Thoracic aorta (tissue), 2 donors: ENCODE measurements at regions not wholly inside any gene's neighbourhood (a gene's known extent, or its start where the extent isn't known, plus 50 kb on each side); places are given as distances from the start of the nearest gene placed in this dataset.

Experiments
- ATAC-seq: fragments of 150-250 bp; one replicate; pipeline ENCODE4 v1.8.0; 2017; ENCODE audit warnings: low read depth; ENCODE audit not compliant: insufficient number of reproducible peaks, low FRiP score
- DNase-seq: peaks from one replicate; pipeline ENCODE4 v3.0.0-alpha.2; 2020; ENCODE audit warnings: low spot score
- H3K27ac ChIP-seq, 2 donors: fragments of 200-600 bp; sonication (generic); 1 replicate in 1 of 2; 2 replicates in 1 of 2; pipeline ENCODE4 v1.5.1; 2016; ENCODE audit warnings: mild to moderate bottlenecking in 2 of 2, moderate library complexity in 2 of 2
- H3K27me3 ChIP-seq: fragments of 200-600 bp; sonication (generic); replicated peaks from 2 replicates; pipeline ENCODE4 v1.6.0; 2016; ENCODE audit warnings: mild to moderate bottlenecking; ENCODE audit not compliant: insufficient read depth
- H3K36me3 ChIP-seq: fragments of 200-600 bp; sonication (generic); one replicate; pipeline ENCODE4 v1.5.1; 2016
- H3K4me1 ChIP-seq, 2 donors: fragments of 200-600 bp; sonication (generic); 1 replicate in 1 of 2; 2 replicates in 1 of 2; pipeline versions ENCODE4 v1.5.1 to v1.6.0; 2016; ENCODE audit warnings: low read depth in 2 of 2, mild to moderate bottlenecking in 1 of 2; ENCODE audit not compliant: control insufficient read depth in 1 of 2
- H3K4me3 ChIP-seq: fragments of 200-600 bp; sonication (generic); 2 replicates; pipeline ENCODE4 v1.5.1; 2016; ENCODE audit warnings: mild to moderate bottlenecking
- H3K9me3 ChIP-seq: fragments of 200-600 bp; sonication (generic); 2 replicates; pipeline ENCODE4 v1.5.1; 2016
- TF ChIP-seq, protein P1 (sequence below): fragments of 200-600 bp; sonication (generic); IDR thresholded peaks from one replicate; pipeline ENCODE4 v1.5.1; 2019; ENCODE audit warnings: antibody characterized with exemption

DNA sequence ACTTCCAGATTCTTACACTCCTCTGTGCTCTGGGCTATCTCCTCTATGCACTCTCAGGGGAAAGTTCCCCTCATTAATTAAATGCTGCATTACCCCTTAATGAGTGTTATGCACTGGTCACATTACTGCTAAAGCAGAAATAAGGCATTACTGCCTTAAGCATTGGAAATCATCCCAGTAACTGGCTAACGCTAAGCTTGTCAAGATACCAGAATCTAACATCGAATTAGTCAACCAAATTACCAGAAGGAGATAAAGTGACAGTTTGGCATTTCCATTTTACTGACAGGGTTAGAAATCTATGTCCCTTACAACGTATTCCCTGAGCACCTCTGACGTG, 69.5 kb upstream of the FAM169A start:
- no peaks in the 10 kb centered on the region for H3K27me3 ChIP-seq
- ATAC-seq = no peak
- H3K27ac ChIP-seq = no peak overlapping the region
- no peaks in the 10 kb centered on the region for H3K36me3 ChIP-seq
- DNase-seq = no peak
- TF ChIP-seq, protein P1, sequence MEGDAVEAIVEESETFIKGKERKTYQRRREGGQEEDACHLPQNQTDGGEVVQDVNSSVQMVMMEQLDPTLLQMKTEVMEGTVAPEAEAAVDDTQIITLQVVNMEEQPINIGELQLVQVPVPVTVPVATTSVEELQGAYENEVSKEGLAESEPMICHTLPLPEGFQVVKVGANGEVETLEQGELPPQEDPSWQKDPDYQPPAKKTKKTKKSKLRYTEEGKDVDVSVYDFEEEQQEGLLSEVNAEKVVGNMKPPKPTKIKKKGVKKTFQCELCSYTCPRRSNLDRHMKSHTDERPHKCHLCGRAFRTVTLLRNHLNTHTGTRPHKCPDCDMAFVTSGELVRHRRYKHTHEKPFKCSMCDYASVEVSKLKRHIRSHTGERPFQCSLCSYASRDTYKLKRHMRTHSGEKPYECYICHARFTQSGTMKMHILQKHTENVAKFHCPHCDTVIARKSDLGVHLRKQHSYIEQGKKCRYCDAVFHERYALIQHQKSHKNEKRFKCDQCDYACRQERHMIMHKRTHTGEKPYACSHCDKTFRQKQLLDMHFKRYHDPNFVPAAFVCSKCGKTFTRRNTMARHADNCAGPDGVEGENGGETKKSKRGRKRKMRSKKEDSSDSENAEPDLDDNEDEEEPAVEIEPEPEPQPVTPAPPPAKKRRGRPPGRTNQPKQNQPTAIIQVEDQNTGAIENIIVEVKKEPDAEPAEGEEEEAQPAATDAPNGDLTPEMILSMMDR = no peak
- H3K4me3 ChIP-seq = peak overlapping the region; percentile 13
- H3K4me1 ChIP-seq = no peaks in the 10 kb centered on the region
- no peaks in the 10 kb centered on the region for H3K9me3 ChIP-seq

DNA sequence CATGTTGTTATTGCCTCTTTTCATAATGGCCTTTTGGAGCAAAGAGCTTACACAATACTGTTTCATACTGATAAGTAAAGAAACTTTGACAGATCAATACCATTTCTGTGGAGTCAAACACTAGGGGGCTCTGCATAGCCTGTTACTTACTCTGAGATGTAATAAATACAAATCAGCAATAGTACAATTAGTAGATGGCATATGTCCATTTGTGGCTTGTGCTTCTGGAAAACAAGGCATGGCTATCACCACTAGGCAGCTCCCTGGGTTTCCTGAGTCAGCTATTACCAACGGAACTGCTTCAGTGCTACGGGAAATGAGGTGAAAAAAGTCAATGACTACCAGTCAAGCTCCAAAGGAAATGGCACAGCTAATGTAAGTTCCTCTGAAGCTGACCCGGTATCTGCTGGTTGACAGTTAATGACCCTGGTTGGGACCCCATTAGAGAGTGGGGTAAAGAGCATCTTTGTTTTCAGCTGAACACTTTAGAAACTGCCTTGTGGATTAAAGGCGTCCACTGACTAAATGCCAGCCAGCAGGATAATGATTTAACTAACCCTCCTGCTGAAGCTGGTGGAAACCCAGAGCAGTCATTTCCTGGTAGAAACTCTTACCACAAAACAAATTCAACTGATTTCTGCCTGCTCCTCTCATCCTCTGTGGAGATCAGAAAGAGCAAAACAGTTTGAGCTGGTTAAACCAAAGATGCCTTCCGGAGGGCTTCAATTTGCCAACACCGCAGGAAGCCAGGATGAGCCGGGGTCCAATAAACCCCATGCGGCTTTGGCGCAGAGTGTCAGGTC, 69.0 kb upstream of the FAM169A start:
- DNase-seq (no peak), ATAC-seq (no peak)
- no peaks in the 10 kb centered on the region for H3K27me3 ChIP-seq
- no peaks in the 10 kb centered on the region for H3K9me3 ChIP-seq
- no peaks in the 10 kb centered on the region for H3K36me3 ChIP-seq
- TF ChIP-seq, protein P1 = no peak
- peak overlapping the region; percentile 13 for H3K4me3 ChIP-seq
- no peaks in the 10 kb centered on the region for H3K4me1 ChIP-seq
- no peak overlapping the region for H3K27ac ChIP-seq

DNA sequence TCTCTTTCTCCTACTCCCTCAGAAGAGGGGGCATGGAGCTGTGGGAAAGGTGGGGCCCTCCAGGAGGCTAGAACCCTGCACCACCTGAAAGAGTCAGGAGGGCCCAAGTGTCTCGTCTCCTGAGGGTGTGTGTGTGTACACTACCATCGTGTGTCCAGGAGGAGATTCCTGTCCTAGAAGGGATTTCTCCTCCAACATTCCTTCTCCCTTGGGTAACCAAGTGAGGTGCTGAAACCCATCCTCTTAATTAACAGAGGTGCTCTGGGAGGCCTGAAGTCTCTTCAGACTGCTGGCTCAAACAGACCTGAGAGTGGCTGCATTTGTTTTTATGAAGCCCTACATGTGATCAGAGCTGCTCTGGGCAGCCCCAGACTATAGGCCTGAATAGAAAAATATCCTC, 61.1 kb upstream of the FAM169A start:
- no peaks in the 10 kb centered on the region for H3K27me3 ChIP-seq
- no peak overlapping the region for H3K27ac ChIP-seq
- no peak for DNase-seq
- no peaks in the 10 kb centered on the region for H3K36me3 ChIP-seq
- ATAC-seq = no peak
- no peaks in the 10 kb centered on the region for H3K4me1 ChIP-seq
- TF ChIP-seq, protein P1 = no peak
- H3K4me3 ChIP-seq = no peak overlapping the region
- no peaks in the 10 kb centered on the region for H3K9me3 ChIP-seq

DNA sequence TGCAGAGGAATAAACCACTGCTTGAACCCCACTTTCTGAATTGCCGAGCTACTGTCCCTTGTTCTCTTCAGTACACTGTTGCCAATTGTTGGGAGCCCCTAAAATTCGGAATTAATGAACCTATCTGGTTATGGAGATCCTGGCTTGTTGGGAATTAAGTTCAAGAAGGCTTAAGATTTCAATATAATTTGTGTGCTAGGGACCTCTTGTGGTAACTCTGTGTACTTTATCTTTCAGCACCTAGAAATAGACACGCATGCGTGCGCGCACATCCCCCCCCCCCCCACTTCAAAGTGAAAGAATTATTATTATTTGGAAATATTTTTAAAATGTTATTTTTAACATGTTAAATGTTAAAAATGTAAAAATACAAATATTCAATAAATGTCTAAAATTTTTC, 53.3 kb upstream of the FAM169A start:
- Histone ChIP-seq H3K27me3 (no peaks in the 10 kb centered on the region), H3K36me3 (no peaks in the 10 kb centered on the region), H3K4me3 (no peak overlapping the region), H3K9me3 (no peaks in the 10 kb centered on the region), H3K4me1 (no peaks in the 10 kb centered on the region), H3K27ac (no peak overlapping the region)
- ATAC-seq (no peak), DNase-seq (no peak)
- TF ChIP-seq, protein P1 = peak; percentile 53

DNA sequence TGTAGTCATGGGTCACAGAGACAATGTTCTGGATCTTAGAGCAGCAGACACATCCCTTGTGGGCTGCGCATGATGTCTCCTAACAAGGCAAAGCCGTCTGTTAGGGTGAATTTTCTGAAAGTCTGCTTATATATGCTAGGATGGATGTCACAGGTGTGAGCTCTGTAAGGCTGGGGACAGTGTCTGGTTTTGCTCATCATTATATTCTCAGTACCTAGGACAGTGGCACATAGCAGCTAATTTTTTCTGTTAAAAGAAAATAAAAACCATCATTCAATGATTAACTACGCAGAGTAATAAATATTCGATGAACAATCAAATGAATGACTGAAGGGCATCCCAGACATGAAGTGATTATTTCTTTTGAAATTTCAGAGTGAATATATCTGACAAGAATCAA, 52.9 kb upstream of the FAM169A start:
- DNase-seq (no peak), ATAC-seq (no peak)
- Histone ChIP-seq H3K4me1 (no peaks in the 10 kb centered on the region), H3K9me3 (no peaks in the 10 kb centered on the region), H3K4me3 (no peak overlapping the region), H3K27me3 (no peaks in the 10 kb centered on the region), H3K27ac (no peak overlapping the region), H3K36me3 (no peaks in the 10 kb centered on the region)
- TF ChIP-seq, protein P1 = no peak
